DOHH2 (cell line): ENCODE measurements at regions not wholly inside any gene's neighbourhood (a gene's known extent, or its start where the extent isn't known, plus 50 kb on each side); places are given as distances from the start of the nearest gene placed in this dataset.

ENCODE experiments used
- H3F3A ChIP-seq: fragments of 200-600 bp; sonication (generic), shearing (Covaris generic); 2 replicates; pipeline ENCODE4 v1.6.0; 2016; ENCODE audit warnings: antibody characterized with exemption, mild to moderate bottlenecking; ENCODE audit not compliant: control insufficient read depth, insufficient read depth
- H3K27ac ChIP-seq: fragments of 200-600 bp; sonication (generic); 2 replicates; pipeline ENCODE4 v1.5.1; 2014; ENCODE audit warnings: low read depth, mild to moderate bottlenecking, low read length, moderate library complexity
- H3K27me3 ChIP-seq: fragments of 200-600 bp; sonication (generic); 2 replicates; pipeline ENCODE4 v1.6.1; 2014; ENCODE audit warnings: mild to moderate bottlenecking, low read length, mixed read lengths; ENCODE audit not compliant: control insufficient read depth
- H3K36me3 ChIP-seq: fragments of 200-600 bp; sonication (generic); 2 replicates; pipeline ENCODE4 v1.6.1; 2014; ENCODE audit warnings: mild to moderate bottlenecking, low read length, moderate library complexity, mixed read lengths; ENCODE audit not compliant: control insufficient read depth
- H3K4me1 ChIP-seq: fragments of 200-600 bp; sonication (generic); 2 replicates; pipeline ENCODE4 v1.6.1; 2014; ENCODE audit warnings: mild to moderate bottlenecking, low read length, mixed read lengths; ENCODE audit not compliant: control insufficient read depth
- H3K4me2 ChIP-seq: fragments of 200-600 bp; sonication (generic); 2 replicates; pipeline ENCODE4 v1.6.0; 2014; ENCODE audit warnings: mild to moderate bottlenecking, low read length, moderate library complexity
- H3K4me3 ChIP-seq: fragments of 200-600 bp; sonication (generic); 2 replicates; pipeline ENCODE4 v1.5.1; 2014; ENCODE audit warnings: mild to moderate bottlenecking, low read length, mixed read lengths
- H3K79me2 ChIP-seq: fragments of 200-600 bp; sonication (generic); 2 replicates; pipeline ENCODE4 v1.6.1; 2014; ENCODE audit warnings: mild to moderate bottlenecking, low read length, mixed read lengths; ENCODE audit not compliant: control insufficient read depth
- H3K9me2 ChIP-seq: fragments of 200-600 bp; sonication (generic); replicated peaks from 2 replicates; pipeline ENCODE4 v1.6.1; 2014; ENCODE audit warnings: mild to moderate bottlenecking, low read length, mixed read lengths; ENCODE audit not compliant: control insufficient read depth
- H3K9me3 ChIP-seq: fragments of 200-600 bp; sonication (generic); 2 replicates; pipeline ENCODE4 v1.6.1; 2014; ENCODE audit warnings: antibody characterized with exemption, low read length, mixed read lengths; ENCODE audit not compliant: control insufficient read depth, insufficient read depth
- H4K20me1 ChIP-seq: fragments of 200-600 bp; sonication (generic); 2 replicates; pipeline ENCODE4 v1.6.0; 2014; ENCODE audit warnings: low read depth, mild to moderate bottlenecking, antibody characterized with exemption, low read length, moderate library complexity; ENCODE audit not compliant: control insufficient read depth, insufficient read depth
- CTCF ChIP-seq: fragments of 200-600 bp; sonication (generic); IDR thresholded peaks from one replicate; pipeline ENCODE4 v1.5.1; 2014; ENCODE audit warnings: antibody characterized with exemption, mild to moderate bottlenecking, low read depth, low read length; ENCODE audit not compliant: poor library complexity, severe bottlenecking
- EZH2phosphoT487 ChIP-seq: fragments of 200-600 bp; sonication (generic); IDR thresholded peaks from 2 replicates; pipeline ENCODE4 v1.6.1; 2017; ENCODE audit warnings: borderline replicate concordance, mild to moderate bottlenecking, antibody characterized with exemption, low read length, moderate library complexity, mixed read lengths

- no peak overlapping the region for H3K4me3 ChIP-seq
- no peaks in the 10 kb centered on the region for H3K9me2 ChIP-seq
- H3K27me3 ChIP-seq: peaks cover 12% of the 10 kb centered on the region; the same call in 1 of the 2 replicates
- no peak overlapping the region for H3K27ac ChIP-seq
- H3K9me3 ChIP-seq: no peaks in the 10 kb centered on the region
- TF ChIP-seq EZH2phosphoT487 (no peak), CTCF (no peak)
- no peaks in the 10 kb centered on the region for H3F3A ChIP-seq
- no peaks in the 10 kb centered on the region for H3K4me1 ChIP-seq
- no peaks in the 10 kb centered on the region for H3K79me2 ChIP-seq
- no peaks in the 10 kb centered on the region for H4K20me1 ChIP-seq
- H3K4me2 ChIP-seq: no peak overlapping the region
- H3K36me3 ChIP-seq: no peaks in the 10 kb centered on the region
Observed at GRCh38 chr2:207468488-207468887, 61.3 kb upstream of the CREB1 start.

- Histone ChIP-seq H4K20me1 (no peaks in the 10 kb centered on the region), H3K4me1 (no peaks in the 10 kb centered on the region), H3K36me3 (no peaks in the 10 kb centered on the region), H3K4me2 (no peak overlapping the region), H3K9me3 (no peaks in the 10 kb centered on the region), H3K27me3 (peaks cover 12% of the 10 kb centered on the region; the same call in 1 of the 2 replicates), H3K4me3 (no peak overlapping the region), H3K9me2 (no peaks in the 10 kb centered on the region), H3F3A (no peaks in the 10 kb centered on the region), H3K79me2 (no peaks in the 10 kb centered on the region), H3K27ac (no peak overlapping the region)
- TF ChIP-seq EZH2phosphoT487 (no peak), CTCF (no peak)
Observed at GRCh38 chr2:207469451-207469850, 60.3 kb upstream of the CREB1 start.

- Histone ChIP-seq H3K4me1 (no peaks in the 10 kb centered on the region), H3K36me3 (no peaks in the 10 kb centered on the region), H3F3A (no peaks in the 10 kb centered on the region), H3K79me2 (no peaks in the 10 kb centered on the region), H3K9me3 (no peaks in the 10 kb centered on the region), H3K4me2 (no peak overlapping the region), H4K20me1 (no peaks in the 10 kb centered on the region), H3K9me2 (no peaks in the 10 kb centered on the region), H3K27me3 (peaks cover 12% of the 10 kb centered on the region; the same call in 1 of the 2 replicates), H3K27ac (no peak overlapping the region), H3K4me3 (no peak overlapping the region)
- no peak for TF ChIP-seq EZH2phosphoT487
- no peak for TF ChIP-seq CTCF
Observed at GRCh38 chr2:207469943-207470729, 59.6 kb upstream of the CREB1 start.
